Tibial nerve (tissue), 4 donors: ENCODE measurements at regions not wholly inside any gene's neighbourhood (a gene's known extent, or its start where the extent isn't known, plus 50 kb on each side); places are given as distances from the start of the nearest gene placed in this dataset.

Experiments
- CTCF ChIP-seq, 5 experiments: fragments of 200-600 bp in 3 of 5; fragments of 450-650 bp in 2 of 5; sonication (generic) in 3 of 5; IDR thresholded peaks; one replicate each; pipeline ENCODE4 v1.5.1; 2016 to 2019; ENCODE audit warnings: antibody characterized with exemption in 5 of 5, mild to moderate bottlenecking in 3 of 5, moderate library complexity in 2 of 5
- EP300 ChIP-seq, 2 donors: sonication (generic); formaldehyde crosslinking; IDR thresholded peaks; one replicate each; pipeline ENCODE4 v1.6.1; 2017; ENCODE audit warnings: antibody characterized with exemption in 2 of 2, mild to moderate bottlenecking in 1 of 2
- POLR2A ChIP-seq, 2 donors: fragments of 450-650 bp; IDR thresholded peaks; one replicate each; pipeline ENCODE4 v1.6.1; 2017; ENCODE audit warnings: antibody characterized with exemption in 2 of 2, mild to moderate bottlenecking in 2 of 2, moderate library complexity in 2 of 2

GRCh38 chr12:34591966-34592365 lies 569.7 kb downstream of the ALG10 start:
- TF ChIP-seq CTCF (IDR thresholded peaks at IDR 0.05), result no peak
- TF ChIP-seq EP300 (IDR thresholded peaks at IDR 0.05), result no peak
- no peak for TF ChIP-seq POLR2A (IDR thresholded peaks at IDR 0.05)
